Nephron progenitor cell (in vitro differentiated cells): ENCODE measurements at regions not wholly inside any gene's neighbourhood (a gene's known extent, or its start where the extent isn't known, plus 50 kb on each side); places are given as distances from the start of the nearest gene placed in this dataset.
A peak's percentile ranks its signal among the peaks of the same experiment; 100 is the strongest.

Source experiments
- DNase-seq: peaks from one replicate; pipeline ENCODE4 v3.0.0; 2021
- H3K27ac Mint-ChIP-seq: 2 replicates; pipeline ENCODE4 v1.8.0; 2021; ENCODE audit warnings: mild to moderate bottlenecking, moderate library complexity, mixed read lengths
- H3K27me3 Mint-ChIP-seq: 2 replicates; pipeline ENCODE4 v1.8.0; 2021; ENCODE audit warnings: mild to moderate bottlenecking, low read depth, mixed read lengths; ENCODE audit not compliant: poor library complexity
- H3K36me3 Mint-ChIP-seq: 2 replicates; pipeline ENCODE4 v1.8.0; 2021; ENCODE audit warnings: low read depth, mixed read lengths
- H3K4me1 Mint-ChIP-seq: 2 replicates; pipeline ENCODE4 v1.8.0; 2021; ENCODE audit warnings: mixed read lengths
- H3K4me3 Mint-ChIP-seq: 2 replicates; pipeline ENCODE4 v1.8.0; 2021; ENCODE audit warnings: mild to moderate bottlenecking, moderate library complexity, mixed read lengths
- H3K9me3 Mint-ChIP-seq: 2 replicates; pipeline ENCODE4 v1.8.0; 2021; ENCODE audit warnings: mild to moderate bottlenecking, moderate library complexity, mixed read lengths
- TF ChIP-seq, protein P1 (sequence below): fragments of 200-600 bp; sonication (generic); IDR thresholded peaks from 2 replicates; pipeline ENCODE4 v1.5.0; 2021; ENCODE audit warnings: antibody characterized with exemption

DNA sequence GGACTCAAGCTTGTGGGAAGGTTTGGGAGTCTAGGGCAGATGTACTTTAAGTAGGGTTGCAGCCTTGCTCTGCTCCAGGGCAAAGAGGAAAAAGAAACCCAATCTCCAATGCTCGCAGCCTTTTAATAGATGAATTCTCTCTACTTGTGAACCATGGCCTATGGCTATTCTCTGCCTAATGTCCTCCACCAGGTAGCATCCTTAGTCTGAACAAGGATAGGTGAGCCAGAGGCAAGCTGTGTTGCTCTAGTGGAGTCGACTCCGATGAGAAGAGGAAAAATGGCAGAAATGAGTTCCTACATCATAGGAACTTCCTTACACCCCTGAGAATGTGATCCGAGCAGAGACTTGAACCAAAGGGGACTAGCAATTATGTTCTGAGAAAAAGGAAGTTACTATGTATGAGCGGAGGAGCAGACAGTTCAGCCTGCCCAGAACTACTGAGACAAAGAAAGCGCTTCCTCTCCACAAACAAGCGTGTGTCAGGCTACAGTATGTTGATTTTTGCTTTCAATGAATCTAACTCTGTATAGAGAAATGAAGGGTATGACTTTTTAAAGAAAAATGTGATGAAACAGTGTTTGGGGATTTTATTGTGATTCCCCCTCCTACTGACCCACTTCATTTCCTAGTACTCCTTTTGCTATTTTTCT, 153.6 kb upstream of the ARID2 start:
- no peak for DNase-seq
- no peak overlapping the region for H3K4me3 Mint-ChIP-seq
- H3K27ac Mint-ChIP-seq, result peak overlapping the region; percentile 16
- H3K27me3 Mint-ChIP-seq, result peaks cover 3% of the 10 kb centered on the region
- no peaks in the 10 kb centered on the region for H3K36me3 Mint-ChIP-seq
- TF ChIP-seq, protein P1, sequence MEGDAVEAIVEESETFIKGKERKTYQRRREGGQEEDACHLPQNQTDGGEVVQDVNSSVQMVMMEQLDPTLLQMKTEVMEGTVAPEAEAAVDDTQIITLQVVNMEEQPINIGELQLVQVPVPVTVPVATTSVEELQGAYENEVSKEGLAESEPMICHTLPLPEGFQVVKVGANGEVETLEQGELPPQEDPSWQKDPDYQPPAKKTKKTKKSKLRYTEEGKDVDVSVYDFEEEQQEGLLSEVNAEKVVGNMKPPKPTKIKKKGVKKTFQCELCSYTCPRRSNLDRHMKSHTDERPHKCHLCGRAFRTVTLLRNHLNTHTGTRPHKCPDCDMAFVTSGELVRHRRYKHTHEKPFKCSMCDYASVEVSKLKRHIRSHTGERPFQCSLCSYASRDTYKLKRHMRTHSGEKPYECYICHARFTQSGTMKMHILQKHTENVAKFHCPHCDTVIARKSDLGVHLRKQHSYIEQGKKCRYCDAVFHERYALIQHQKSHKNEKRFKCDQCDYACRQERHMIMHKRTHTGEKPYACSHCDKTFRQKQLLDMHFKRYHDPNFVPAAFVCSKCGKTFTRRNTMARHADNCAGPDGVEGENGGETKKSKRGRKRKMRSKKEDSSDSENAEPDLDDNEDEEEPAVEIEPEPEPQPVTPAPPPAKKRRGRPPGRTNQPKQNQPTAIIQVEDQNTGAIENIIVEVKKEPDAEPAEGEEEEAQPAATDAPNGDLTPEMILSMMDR, result no peak
- no peaks in the 10 kb centered on the region for H3K9me3 Mint-ChIP-seq
- peaks cover 48% of the 10 kb centered on the region for H3K4me1 Mint-ChIP-seq

DNA sequence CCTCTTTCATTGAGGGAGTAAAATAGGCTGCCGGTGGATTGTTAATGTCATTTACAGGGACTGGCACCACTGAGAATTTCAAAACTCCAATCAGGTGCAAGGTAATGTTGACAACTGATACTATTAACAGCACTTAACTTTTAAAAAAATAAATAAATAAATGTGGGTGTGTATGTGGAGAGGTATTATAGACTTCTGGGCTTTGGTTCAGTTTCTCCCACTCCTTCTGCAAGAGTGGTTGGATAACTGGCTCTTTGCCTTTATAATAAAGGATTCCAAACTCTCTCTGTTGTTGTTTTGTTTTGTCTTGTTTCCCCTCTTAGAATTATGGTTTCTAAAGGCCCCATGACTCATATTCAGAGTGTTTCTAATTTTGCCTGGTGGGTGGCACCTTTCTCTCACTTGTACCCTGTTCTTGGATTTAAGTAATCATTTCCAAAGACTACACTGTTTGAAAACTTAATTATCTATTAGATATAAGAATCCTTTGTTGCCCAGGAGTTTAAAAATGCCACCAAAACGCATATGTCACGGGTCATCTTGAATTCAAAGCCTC, 151.6 kb upstream of the ARID2 start:
- peaks cover 55% of the 10 kb centered on the region for H3K4me1 Mint-ChIP-seq
- DNase-seq, result no peak
- TF ChIP-seq, protein P1, result no peak
- no peak overlapping the region for H3K4me3 Mint-ChIP-seq
- peaks cover 6% of the 10 kb centered on the region for H3K27me3 Mint-ChIP-seq
- H3K36me3 Mint-ChIP-seq, result no peaks in the 10 kb centered on the region
- no peaks in the 10 kb centered on the region for H3K9me3 Mint-ChIP-seq
- no peak overlapping the region for H3K27ac Mint-ChIP-seq

- peaks cover 44% of the 10 kb centered on the region for H3K4me1 Mint-ChIP-seq
- H3K9me3 Mint-ChIP-seq, result peaks cover 4% of the 10 kb centered on the region
- peaks cover 10% of the 10 kb centered on the region for H3K27me3 Mint-ChIP-seq
- DNase-seq, result no peak
- TF ChIP-seq, protein P1, result no peak
- peak overlapping the region; percentile 71 for H3K27ac Mint-ChIP-seq
- no peaks in the 10 kb centered on the region for H3K36me3 Mint-ChIP-seq
- H3K4me3 Mint-ChIP-seq, result no peak overlapping the region
Measured at GRCh38 chr12:45580356-45580969, 149.0 kb upstream of the ARID2 start.

DNA sequence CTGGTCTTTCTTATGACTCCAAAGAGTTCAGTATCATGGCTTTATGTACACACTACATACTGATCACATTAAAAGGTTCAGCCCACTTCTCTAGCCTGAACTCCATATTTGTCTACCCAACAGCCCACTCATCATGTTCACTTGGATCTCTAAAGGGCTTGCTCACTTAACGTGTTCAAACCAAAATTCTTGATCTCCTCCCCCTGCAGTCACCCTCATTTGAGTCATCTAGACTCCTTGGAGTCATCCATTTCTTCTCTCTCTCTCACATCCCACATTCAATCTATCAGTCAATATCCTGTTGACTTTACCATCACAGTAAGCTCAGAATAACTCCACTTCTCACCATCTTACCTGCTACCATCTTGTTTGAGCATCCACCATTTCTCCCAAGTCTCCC, 148.4 kb upstream of the ARID2 start:
- Mint-ChIP-seq H3K27ac (peak overlapping the region; percentile 71), H3K4me1 (peaks cover 40% of the 10 kb centered on the region), H3K9me3 (peaks cover 4% of the 10 kb centered on the region), H3K27me3 (peaks cover 10% of the 10 kb centered on the region), H3K4me3 (no peak overlapping the region), H3K36me3 (no peaks in the 10 kb centered on the region)
- TF ChIP-seq, protein P1, result no peak
- no peak for DNase-seq

- Mint-ChIP-seq H3K4me1 (peaks cover 26% of the 10 kb centered on the region), H3K36me3 (no peaks in the 10 kb centered on the region), H3K9me3 (peaks cover 4% of the 10 kb centered on the region), H3K27ac (no peak overlapping the region), H3K4me3 (no peak overlapping the region), H3K27me3 (peaks cover 10% of the 10 kb centered on the region)
- TF ChIP-seq, protein P1, result no peak
- DNase-seq, result no peak
Measured at GRCh38 chr12:45582536-45582935, 147.0 kb upstream of the ARID2 start.
